CD1c-positive myeloid dendritic cell (primary cell): ENCODE measurements at regions not wholly inside any gene's neighbourhood (a gene's known extent, or its start where the extent isn't known, plus 50 kb on each side); places are given as distances from the start of the nearest gene placed in this dataset.

Experiments used
- DNase-seq: peaks from one replicate; pipeline ENCODE4 v3.0.0-alpha.2; 2016; ENCODE audit errors: extremely low spot score

GRCh38 chr5:110072651-110073050, 382.9 kb downstream of the MAN2A1 start:
- DNase-seq = no peak

- no peak for DNase-seq
Observed at GRCh38 chr5:110073534-110073933, 383.8 kb downstream of the MAN2A1 start.

DNA sequence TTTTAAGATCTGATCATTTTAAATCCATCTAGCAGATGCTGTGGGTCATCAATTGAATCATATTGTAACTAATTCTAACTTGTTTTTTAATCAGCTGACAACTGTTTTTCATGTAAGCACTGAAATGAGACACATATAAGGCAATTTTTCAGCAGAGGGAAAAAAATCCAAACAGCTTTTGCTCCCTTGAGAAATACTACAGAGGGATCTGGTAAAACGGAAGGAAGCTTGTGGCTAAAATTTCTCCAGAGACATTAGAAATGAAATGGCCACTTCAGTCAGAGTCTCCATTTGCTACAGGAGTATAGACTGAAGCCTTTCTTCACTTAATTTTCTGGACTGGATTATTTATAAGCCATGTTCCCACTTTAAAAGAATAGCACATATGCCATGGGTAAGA, 385.9 kb downstream of the MAN2A1 start:
- no peak for DNase-seq

- DNase-seq = no peak
Observed at GRCh38 chr5:110077147-110077546, 387.4 kb downstream of the MAN2A1 start.

DNA sequence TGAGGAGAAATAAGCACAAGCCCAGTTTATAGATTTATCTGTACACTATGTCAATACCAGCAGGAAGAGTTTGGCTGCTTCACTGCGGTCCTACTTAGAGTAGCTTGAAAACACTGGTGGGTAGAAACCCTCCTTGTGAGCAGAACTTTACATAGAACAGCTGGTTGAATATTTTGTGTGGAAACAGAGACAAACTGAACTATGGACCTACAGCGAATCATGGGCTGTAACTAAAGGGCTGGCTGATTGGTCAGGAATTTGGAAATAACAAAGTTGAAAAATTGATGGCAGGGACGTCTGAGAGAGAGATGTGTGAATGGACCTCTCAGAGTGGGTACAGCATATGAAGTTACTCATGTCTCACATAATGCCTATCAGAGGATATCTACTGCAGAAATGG, 392.5 kb downstream of the MAN2A1 start:
- no peak for DNase-seq

- no peak for DNase-seq
Observed at GRCh38 chr5:110082863-110083262, 393.1 kb downstream of the MAN2A1 start.

DNA sequence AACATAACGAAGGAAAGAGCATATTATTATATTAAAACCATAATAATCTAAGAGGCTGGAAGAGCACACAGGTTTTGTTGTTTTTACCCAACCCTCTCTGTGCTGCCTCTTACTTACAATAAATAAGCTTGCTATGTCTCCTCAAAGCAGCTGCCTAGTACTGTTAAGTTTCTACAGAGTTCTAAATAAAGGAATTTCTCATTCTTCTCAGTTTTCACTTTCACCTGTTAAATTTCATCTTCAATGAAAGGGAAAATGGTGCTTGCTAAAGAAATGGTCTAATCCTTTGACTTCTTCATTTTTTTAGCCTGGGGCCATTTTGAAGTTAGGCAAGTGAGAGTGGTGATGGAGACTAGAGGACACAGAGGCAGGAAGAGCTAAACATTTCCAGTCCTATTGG, 396.1 kb downstream of the MAN2A1 start:
- DNase-seq = no peak

GRCh38 chr5:110086658-110087388, 397.1 kb downstream of the MAN2A1 start:
- no peak for DNase-seq

DNA sequence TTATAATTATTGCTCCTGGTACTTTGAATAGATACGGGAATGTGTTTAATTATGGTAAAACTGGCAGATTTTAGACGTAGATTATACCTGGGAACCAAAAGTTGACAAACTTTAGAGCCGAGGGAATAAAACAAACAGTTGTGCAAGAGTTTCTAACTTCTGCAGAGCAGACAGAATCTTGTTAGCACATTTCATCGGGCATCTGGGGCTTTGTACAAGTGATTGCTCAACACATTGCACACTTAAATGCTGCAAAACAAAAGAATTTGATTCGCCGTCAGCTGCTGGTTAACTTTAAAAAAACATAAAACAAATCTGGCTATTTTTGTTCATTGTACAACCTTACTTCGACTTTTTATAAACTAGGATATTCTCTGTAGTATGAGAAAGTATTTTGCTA, 398.1 kb downstream of the MAN2A1 start:
- no peak for DNase-seq

- DNase-seq = no peak
Observed at GRCh38 chr5:110088676-110089436, 399.1 kb downstream of the MAN2A1 start.

- DNase-seq = no peak
Observed at GRCh38 chr5:110092955-110093785, 403.4 kb downstream of the MAN2A1 start.

GRCh38 chr5:110094109-110094508, 404.4 kb downstream of the MAN2A1 start:
- no peak for DNase-seq

- DNase-seq = no peak
Observed at GRCh38 chr5:110094548-110094947, 404.8 kb downstream of the MAN2A1 start.

- DNase-seq = no peak
Observed at GRCh38 chr5:110096419-110096818, 406.7 kb downstream of the MAN2A1 start.

GRCh38 chr5:110099572-110099971, 409.8 kb downstream of the MAN2A1 start:
- no peak for DNase-seq

- no peak for DNase-seq
Observed at GRCh38 chr5:110103081-110103480, 413.4 kb downstream of the MAN2A1 start.

- no peak for DNase-seq
Observed at GRCh38 chr5:110104060-110104725, 414.5 kb downstream of the MAN2A1 start.

DNA sequence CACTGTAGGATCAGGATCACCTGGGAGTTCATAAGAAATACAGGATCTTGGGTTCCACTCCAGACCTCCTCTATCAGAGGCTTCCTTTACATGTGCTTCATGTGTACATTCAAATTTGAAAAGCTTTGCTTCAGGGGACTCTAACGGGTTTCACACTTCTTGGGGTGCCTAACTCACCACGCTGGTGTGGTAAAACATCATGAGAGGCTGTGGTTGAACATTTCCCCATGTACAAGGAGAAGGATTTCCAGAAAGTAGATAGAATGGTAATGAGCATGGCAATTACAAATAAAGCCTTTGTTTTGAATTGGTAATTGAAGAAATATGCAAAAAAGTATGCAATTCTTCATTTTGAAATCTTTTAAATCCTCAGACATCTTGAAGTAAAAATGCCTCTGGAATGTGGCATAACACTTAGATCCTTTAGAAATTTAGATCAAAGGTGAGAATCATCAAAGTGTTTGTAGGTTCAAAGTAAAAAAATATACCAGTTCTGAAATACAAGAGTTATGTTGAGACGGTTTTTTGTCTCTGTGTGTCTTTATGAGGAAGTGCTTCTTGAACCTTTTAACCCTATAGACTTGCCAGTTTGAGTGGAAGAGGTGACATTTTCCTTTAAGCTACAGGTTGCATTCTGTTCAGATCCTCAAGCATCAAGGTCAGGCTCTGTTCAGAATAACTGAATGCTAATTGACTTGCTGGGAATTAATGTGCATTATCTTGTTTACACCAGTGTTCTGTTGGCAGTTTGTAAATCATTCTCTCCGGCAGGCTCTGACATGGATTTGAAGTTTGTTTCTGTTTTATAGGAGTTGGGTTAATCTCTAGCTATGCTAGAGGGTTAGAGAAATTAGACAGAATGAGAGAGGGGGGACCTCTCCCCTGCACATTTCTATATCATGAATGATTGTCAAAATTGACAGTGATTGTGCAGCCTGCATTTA, 415.3 kb downstream of the MAN2A1 start:
- DNase-seq = no peak

DNA sequence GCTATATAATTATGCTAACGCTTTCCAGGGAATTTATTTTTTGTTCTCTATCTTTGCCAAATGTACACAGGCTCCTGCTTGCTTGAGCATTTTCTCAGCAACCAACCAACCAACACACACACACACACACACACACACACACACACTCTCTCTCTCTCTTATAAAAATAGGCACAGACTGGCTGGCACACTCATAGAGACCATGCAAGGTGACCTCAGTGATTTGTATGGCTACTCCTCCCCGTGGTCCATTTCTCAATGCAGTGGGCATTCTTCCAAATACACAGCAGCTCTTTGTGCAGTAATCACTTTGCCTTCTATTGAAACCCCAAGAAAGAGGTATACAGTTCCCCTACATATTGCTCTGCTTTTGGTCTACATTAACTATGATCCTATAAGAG, 416.0 kb downstream of the MAN2A1 start:
- DNase-seq = no peak

GRCh38 chr5:110106750-110107149, 417.0 kb downstream of the MAN2A1 start:
- no peak for DNase-seq

- no peak for DNase-seq
Observed at GRCh38 chr5:110108520-110108919, 418.8 kb downstream of the MAN2A1 start.
